Upper lobe of left lung (tissue), 4 donors: ENCODE measurements at regions not wholly inside any gene's neighbourhood (a gene's known extent, or its start where the extent isn't known, plus 50 kb on each side); places are given as distances from the start of the nearest gene placed in this dataset.

Experiments
- POLR2A ChIP-seq, 4 donors: fragments of 450-650 bp; IDR thresholded peaks; one replicate each; pipeline ENCODE4 v1.5.1; 2016 to 2017; ENCODE audit warnings: antibody characterized with exemption in 4 of 4, mild to moderate bottlenecking in 2 of 4
- TF ChIP-seq, protein P1 (sequence below), 6 experiments: fragments of 450-650 bp in 4 of 6; fragments of 200-600 bp in 2 of 6; sonication (generic) in 2 of 6; IDR thresholded peaks; one replicate each; pipeline ENCODE4 v1.5.1; 2016 to 2019; ENCODE audit warnings: antibody characterized with exemption in 6 of 6

DNA sequence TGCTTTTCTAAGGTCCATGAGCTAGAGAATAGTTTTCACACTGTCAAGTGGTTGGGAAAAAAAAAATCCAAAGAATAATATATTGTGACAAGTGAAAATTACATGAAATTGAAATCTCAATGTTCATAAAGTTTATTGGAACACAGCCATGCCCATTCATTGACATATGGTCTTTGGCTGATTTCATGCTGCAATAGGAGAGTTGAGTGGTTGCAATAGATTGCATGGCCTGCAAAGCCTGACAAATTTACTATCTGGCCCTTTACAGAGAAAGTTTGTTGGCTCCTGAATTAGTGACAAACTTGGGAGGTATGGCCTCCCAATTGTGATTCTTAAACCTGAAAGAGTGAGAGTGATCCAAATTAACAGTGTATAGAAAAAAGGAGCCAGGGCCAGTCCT, 115.5 kb upstream of the FAM9C start:
- TF ChIP-seq, protein P1, sequence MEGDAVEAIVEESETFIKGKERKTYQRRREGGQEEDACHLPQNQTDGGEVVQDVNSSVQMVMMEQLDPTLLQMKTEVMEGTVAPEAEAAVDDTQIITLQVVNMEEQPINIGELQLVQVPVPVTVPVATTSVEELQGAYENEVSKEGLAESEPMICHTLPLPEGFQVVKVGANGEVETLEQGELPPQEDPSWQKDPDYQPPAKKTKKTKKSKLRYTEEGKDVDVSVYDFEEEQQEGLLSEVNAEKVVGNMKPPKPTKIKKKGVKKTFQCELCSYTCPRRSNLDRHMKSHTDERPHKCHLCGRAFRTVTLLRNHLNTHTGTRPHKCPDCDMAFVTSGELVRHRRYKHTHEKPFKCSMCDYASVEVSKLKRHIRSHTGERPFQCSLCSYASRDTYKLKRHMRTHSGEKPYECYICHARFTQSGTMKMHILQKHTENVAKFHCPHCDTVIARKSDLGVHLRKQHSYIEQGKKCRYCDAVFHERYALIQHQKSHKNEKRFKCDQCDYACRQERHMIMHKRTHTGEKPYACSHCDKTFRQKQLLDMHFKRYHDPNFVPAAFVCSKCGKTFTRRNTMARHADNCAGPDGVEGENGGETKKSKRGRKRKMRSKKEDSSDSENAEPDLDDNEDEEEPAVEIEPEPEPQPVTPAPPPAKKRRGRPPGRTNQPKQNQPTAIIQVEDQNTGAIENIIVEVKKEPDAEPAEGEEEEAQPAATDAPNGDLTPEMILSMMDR (IDR thresholded peaks at IDR 0.05), result no peak
- no peak for TF ChIP-seq POLR2A (IDR thresholded peaks at IDR 0.05)
